ENCODE measurements at regions not wholly inside any gene's neighbourhood (a gene's known extent, or its start where the extent isn't known, plus 50 kb on each side); places are given as distances from the start of the nearest gene placed in this dataset.

DNA sequence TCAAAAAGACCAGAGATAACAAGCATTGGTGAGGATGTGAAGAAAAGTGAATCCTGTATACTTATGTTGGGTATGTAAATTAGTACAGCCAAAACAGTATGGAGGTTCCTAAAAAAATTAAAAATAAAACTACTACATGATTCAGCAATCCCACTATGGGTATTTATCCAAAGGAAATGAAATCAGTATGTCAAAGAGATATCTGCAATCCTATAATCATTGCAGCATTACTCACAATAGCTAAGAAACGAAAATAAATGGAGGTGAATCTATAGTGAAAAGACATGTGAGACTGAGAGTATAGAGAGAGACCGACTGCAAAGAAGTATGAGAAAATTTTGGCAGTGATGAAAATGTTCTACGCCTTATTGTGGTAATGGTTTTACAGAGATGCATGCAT lies 139.2 kb upstream of the TMEM168 start:
- TF ChIP-seq, protein P1, sequence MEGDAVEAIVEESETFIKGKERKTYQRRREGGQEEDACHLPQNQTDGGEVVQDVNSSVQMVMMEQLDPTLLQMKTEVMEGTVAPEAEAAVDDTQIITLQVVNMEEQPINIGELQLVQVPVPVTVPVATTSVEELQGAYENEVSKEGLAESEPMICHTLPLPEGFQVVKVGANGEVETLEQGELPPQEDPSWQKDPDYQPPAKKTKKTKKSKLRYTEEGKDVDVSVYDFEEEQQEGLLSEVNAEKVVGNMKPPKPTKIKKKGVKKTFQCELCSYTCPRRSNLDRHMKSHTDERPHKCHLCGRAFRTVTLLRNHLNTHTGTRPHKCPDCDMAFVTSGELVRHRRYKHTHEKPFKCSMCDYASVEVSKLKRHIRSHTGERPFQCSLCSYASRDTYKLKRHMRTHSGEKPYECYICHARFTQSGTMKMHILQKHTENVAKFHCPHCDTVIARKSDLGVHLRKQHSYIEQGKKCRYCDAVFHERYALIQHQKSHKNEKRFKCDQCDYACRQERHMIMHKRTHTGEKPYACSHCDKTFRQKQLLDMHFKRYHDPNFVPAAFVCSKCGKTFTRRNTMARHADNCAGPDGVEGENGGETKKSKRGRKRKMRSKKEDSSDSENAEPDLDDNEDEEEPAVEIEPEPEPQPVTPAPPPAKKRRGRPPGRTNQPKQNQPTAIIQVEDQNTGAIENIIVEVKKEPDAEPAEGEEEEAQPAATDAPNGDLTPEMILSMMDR (IDR thresholded peaks at IDR 0.05), result no peak
- no peak for TF ChIP-seq POLR2A (IDR thresholded peaks at IDR 0.05)

Data from esophagus squamous epithelium (tissue), 4 donors.